NCI-H526 treated with DMSO at 0.1 percent for 48 hours (cell line): ENCODE measurements at regions not wholly inside any gene's neighbourhood (a gene's known extent, or its start where the extent isn't known, plus 50 kb on each side); places are given as distances from the start of the nearest gene placed in this dataset.

Experiments used
- DNase-seq: peaks from one replicate; lab custom pipeline; 2025; lab: John Stamatoyannopoulos, UW

DNA sequence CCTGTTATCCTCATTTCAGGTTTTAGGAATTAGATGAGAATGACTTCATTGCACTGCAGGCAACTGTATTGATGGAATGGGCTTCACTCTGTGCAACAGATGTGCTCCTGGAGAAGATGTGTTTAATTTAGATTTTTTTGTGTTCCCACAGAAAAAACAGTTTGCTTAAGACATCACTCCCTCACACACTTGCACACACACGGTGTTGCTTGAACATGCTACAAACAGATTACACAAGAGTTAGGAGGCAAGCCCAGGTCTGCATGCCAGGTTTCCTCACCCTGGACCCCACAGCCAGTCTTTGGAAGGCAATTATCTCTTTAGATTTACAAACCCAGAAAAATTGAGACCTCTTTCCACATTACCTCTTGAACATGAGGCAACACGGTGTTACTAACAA lies 93.7 kb upstream of the KLHL29 start:
- no peak for DNase-seq

- no peak for DNase-seq
Measured at GRCh38 chr2:23292024-23292423, 93.0 kb upstream of the KLHL29 start.

GRCh38 chr2:23293063-23293462 lies 91.9 kb upstream of the KLHL29 start:
- no peak for DNase-seq

DNA sequence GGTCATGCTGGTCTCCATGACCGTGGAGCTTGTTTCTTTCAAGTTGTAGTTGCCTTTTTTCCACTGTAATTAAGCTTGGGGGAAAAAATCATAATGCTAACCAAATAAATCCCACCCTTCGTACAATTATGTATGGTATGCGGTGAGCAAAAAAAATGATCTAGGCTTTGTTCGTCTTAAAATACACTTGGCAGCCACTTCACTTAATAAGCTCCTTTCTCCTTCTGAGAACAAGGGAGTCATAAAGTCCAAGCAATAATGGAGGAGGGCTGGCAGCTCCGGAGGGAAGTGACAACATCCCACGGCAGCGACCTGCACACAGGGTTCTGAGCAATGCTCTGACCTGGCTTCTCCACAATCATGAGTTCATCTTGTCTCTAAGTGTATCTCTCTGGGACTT lies 91.2 kb upstream of the KLHL29 start:
- no peak for DNase-seq

GRCh38 chr2:23294238-23294637 lies 90.7 kb upstream of the KLHL29 start:
- DNase-seq: no peak

DNA sequence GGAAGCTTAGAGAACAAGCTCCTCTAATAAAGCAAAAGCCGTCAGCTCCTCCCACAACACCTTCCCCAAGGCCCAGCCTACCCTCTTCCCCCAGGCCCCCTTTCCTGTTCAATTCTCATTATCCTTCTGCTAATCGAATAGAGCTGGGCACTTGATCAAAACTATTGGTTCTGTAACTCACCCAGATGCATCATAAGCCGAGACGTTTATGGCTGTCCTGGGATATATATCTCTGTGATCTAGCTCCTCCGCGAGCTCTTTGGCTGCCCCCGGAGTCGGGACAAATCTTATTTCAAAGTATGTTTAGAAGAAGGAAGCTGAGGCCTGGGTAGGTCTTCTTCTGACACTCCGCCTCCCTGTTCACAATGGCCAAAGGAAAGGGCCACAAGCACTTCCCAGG lies 88.3 kb upstream of the KLHL29 start:
- no peak for DNase-seq

DNA sequence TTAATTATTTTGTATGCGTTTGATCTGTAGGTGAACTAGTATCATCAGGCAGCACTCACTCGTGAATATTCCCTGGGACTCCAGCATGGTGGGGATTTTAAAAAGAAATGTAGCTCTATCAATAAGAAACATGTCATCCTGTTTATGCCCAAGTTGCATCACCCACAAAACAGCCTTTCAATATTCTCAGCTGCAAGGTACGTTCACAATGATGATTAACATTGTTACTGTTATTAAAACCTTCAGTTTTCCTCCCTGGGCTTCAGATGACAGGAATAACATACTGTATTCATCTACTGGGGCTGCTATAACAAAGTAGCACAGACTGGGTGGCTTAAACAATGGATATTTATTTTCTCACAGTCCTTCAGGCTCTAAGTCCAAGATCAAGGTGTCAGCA lies 87.9 kb upstream of the KLHL29 start:
- DNase-seq: no peak

DNA sequence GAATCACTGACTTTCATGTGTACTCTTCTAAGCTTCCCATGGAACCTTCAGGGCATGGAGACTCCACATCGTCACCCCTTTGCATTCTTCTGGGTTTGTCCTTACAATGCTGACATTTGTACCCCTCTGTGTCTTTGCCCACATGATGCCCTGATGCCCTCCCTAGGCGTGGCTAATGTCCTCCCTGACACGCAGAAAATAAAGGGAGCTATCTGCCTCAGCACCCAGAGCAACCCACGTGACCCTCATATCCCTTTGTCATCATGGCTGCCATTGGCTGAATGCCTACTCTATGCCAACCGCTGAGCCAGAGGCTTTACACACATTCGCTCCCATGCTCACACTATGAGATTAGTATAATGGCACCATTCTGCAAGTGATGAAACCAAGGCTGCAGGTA lies 86.4 kb upstream of the KLHL29 start:
- DNase-seq: no peak

- no peak for DNase-seq
Measured at GRCh38 chr2:23299476-23300195, 85.3 kb upstream of the KLHL29 start.

GRCh38 chr2:23301136-23301535 lies 83.8 kb upstream of the KLHL29 start:
- no peak for DNase-seq

DNA sequence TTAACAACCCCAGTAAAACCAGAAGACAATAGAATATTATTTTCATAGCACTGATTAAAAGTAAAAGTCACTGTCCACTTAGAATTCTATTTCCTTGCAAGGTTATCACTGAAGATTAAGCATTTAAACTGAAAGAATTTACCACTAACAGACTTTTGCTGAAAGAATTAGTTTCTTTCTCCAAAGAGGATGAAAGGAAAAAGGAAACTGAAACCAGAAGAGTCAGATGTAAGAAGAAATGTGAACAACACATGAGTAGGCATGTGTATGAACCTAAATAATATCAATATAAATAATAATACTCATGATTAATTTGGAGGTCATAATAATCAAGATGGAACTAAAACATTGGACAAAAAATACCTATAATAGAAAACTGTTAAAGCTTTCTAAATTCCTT lies 82.4 kb upstream of the KLHL29 start:
- no peak for DNase-seq

DNA sequence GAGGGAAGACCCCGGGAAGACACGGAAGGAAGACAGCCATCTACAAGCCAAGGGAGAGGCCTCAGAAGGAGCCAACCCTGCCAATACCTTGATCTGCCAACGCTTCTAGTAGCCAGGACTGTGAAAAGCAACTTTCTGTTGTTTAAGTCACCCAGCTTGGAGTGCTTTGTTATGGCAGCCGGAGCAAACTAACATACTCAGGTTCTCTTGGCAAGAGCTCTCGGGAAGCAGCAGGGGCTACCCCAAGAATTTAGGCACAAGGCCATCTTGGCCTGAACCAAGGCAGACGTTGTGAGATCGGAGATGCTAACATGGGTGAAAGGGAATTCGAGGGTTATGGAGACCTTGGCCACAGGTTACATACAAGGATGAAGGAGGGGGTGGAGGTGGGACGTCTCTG lies 78.6 kb upstream of the KLHL29 start:
- no peak for DNase-seq

DNA sequence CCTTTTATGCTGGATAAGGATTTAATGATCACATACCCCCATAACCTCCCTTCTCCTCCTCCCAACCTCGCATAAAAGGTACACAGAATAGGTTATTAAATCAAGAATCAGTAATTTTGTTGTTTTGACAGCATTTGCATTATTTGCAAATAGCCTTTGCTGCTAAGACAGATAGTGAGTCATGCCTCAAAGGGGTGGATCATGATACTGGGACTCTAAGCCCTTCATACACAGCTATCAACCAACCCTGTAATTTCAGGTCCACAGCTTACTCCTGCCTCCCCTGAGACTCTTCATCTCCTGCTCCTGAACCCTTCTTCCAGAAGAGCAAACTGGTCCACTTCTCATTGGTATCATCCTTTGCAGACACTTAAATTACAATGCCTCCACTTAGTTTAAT lies 73.8 kb upstream of the KLHL29 start:
- DNase-seq: no peak

- no peak for DNase-seq
Measured at GRCh38 chr2:23312996-23313606, 71.9 kb upstream of the KLHL29 start.

DNA sequence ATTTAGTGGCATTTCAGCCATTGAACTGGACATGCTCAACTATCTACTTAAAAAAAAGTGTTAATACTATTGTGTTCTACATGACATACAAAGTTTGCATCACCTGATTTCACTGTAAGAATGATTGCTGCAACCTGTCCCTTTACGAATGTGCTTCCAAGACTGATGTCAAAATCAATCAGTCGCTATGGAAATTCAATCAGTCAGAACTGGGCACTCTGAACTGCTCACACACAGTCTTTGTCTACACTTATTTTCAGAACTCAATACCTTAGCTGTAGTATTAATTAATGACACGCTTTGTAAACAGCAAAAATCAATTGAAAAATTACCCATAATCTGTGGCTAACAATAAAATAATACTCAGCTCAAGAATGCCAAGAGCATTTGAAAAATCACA lies 70.3 kb upstream of the KLHL29 start:
- no peak for DNase-seq

GRCh38 chr2:23320058-23320457 lies 64.9 kb upstream of the KLHL29 start:
- no peak for DNase-seq

DNA sequence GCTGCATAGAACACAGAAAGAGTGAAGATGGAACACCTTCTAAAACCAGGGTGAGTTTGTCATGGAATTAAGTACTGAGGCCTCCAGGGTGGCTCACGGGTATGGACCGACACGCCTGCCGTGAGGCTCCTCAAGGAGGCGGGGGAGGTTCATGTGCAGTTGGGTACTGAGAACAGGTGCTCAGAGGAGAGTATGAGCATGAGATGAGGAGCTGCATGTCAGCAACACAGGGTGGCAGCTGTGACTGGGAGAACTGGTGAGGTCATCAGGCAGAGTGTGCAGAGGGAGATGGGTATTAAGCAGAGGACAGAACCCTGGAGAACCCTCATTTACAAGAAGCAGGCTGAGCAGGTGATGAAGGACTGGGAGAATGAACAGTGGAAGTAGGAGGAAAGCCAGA lies 63.2 kb upstream of the KLHL29 start:
- DNase-seq: no peak

- DNase-seq: no peak
Measured at GRCh38 chr2:23322567-23323197, 62.3 kb upstream of the KLHL29 start.

DNA sequence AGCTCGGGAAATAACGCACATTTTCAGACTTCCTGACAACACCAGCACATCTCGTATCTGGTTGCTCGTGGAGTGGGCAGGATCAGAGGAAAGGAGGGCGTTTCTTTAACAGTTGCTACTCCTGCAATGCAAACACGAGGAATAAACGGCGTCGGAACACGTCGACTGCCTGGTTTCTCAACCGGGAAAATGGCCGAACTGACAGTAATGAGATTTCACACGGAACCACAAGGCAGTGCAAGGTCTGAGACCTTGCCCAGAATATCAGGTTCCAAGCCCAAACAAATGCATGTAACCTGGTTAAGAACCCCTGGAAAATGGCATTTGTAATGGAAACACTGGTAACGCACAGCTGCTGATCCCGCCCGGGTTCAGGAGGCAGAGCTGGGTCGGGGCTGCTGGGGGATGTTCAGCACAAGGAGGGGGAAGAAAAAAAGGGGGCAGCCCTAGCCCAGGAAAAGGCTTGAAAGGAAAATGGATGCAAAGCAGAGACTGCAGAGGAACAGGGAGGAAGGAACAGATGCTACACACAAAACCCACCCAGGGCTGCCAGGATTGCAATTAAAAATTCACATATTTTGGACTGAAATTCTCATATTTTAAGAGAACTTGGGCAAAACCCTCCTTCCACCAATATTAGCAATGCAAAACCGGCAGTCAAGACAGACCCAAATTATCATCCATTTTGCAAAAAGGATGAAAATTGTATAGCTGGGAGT lies 61.6 kb upstream of the KLHL29 start:
- no peak for DNase-seq

DNA sequence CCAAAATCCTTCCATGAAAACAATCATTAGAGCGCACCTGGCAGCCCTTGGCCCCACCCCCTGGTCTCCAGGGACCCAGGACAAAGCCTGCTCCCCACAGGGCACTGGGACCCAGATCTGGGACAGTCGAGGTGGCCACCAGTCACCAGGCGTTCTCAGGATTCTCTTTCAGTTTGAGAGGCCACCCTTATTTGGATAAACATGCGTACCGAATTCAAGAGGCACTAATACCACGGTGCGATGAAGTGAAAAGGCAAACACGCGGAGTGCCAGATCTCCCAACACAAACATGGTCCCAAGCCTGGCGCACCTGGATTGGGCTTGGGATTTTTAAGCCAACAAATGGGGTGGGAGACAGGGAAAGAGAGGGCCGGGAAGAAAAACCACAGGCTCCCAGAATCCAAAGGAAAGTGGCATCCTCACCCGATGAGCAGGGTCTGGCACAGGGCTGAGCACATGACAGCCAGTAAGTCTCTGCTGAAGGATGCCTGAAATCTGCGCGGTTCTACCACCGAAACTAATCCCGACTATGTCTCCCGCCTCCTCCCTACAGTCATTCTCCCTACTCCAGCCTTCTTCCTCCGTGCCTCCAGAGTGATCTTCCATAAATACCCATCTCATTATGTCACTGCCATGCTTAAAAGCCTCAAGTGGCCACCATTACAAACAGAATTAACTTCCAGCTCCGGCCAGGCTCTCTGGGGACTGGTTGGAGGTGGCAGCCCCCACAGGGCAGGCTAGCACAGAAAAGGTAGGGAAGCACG lies 60.9 kb upstream of the KLHL29 start:
- peak; percentile 7 for DNase-seq

- DNase-seq: no peak
Measured at GRCh38 chr2:23326330-23326729, 58.6 kb upstream of the KLHL29 start.

GRCh38 chr2:23327416-23327815 lies 57.6 kb upstream of the KLHL29 start:
- DNase-seq: no peak
